ENCODE measurements at regions not wholly inside any gene's neighbourhood (a gene's known extent, or its start where the extent isn't known, plus 50 kb on each side); places are given as distances from the start of the nearest gene placed in this dataset.
A peak's percentile ranks its signal among the peaks of the same experiment; 100 is the strongest.

GRCh38 chr7:131836733-131837132 lies 280.3 kb upstream of the PODXL start:
- no peak for TF ChIP-seq STAT6 (CRISPR knock-in tag; IDR thresholded peaks at IDR 0.05)
- peak; percentile 17 to 22 (median 22); a peak in 1 of 6 replicates for TF ChIP-seq CTCF (IDR thresholded peaks at IDR 0.05 in 2 of 3, conservative IDR thresholded peaks at IDR 0.05 in 1 of 3; ENCODE audit: insufficient read depth in 2 of 3, low read depth in 1 of 3, low read length in 3 of 3)
- no peak for TF ChIP-seq BMI1 (IDR thresholded peaks at IDR 0.05; ENCODE audit: low read length)
- TF ChIP-seq SP2 (IDR thresholded peaks at IDR 0.05; ENCODE audit: extremely low read depth, low read depth, low read length, poor library complexity, severe bottlenecking), result no peak
- no peak for TF ChIP-seq ZNF764 (CRISPR knock-in tag; IDR thresholded peaks at IDR 0.05; ENCODE audit: low read depth)
- no peak for TF ChIP-seq ZNF232 (CRISPR knock-in tag; IDR thresholded peaks at IDR 0.05)
- TF ChIP-seq ZNF512 (tag; IDR thresholded peaks at IDR 0.05), result no peak
- no peak for TF ChIP-seq SMC3 (conservative IDR thresholded peaks at IDR 0.05; ENCODE audit: insufficient read depth, low read depth, low read length)
- no peak for TF ChIP-seq ADNP (tag; IDR thresholded peaks at IDR 0.05)
- no peak for TF ChIP-seq CHD2 (IDR thresholded peaks at IDR 0.05; ENCODE audit: low read depth, low read length)
- no peak for TF ChIP-seq MAZ (CRISPR knock-in tag; conservative IDR thresholded peaks at IDR 0.05 in 1 of 2, IDR thresholded peaks at IDR 0.05 in 1 of 2)
- TF ChIP-seq FOXJ2 (tag; IDR thresholded peaks at IDR 0.05), result no peak
- TF ChIP-seq PBX2 (CRISPR knock-in tag; IDR thresholded peaks at IDR 0.05; ENCODE audit: low read depth), result no peak
- no peak for TF ChIP-seq PBX2 (tag; conservative IDR thresholded peaks at IDR 0.05; ENCODE audit: low read depth)
